Glutamatergic neuron (in vitro differentiated cells): ENCODE measurements at regions not wholly inside any gene's neighbourhood (a gene's known extent, or its start where the extent isn't known, plus 50 kb on each side); places are given as distances from the start of the nearest gene placed in this dataset.

Experiments
- DNase-seq: peaks from one replicate; pipeline ENCODE4 v3.0.0; 2022
- H3K27ac Mint-ChIP-seq: one replicate; pipeline ENCODE4 v1.8.0; 2020; ENCODE audit warnings: mild to moderate bottlenecking, mixed read lengths, inconsistent platforms; ENCODE audit not compliant: unreplicated experiment
- H3K27me3 Mint-ChIP-seq: one replicate; pipeline ENCODE4 v1.8.0; 2020; ENCODE audit warnings: mild to moderate bottlenecking, moderate library complexity, mixed read lengths, inconsistent platforms; ENCODE audit not compliant: unreplicated experiment
- H3K36me3 Mint-ChIP-seq: one replicate; pipeline ENCODE4 v1.8.0; 2020; ENCODE audit warnings: mild to moderate bottlenecking, mixed read lengths, inconsistent platforms; ENCODE audit not compliant: unreplicated experiment
- H3K4me1 Mint-ChIP-seq: one replicate; pipeline ENCODE4 v1.8.0; 2020; ENCODE audit warnings: mild to moderate bottlenecking, low read depth, mixed read lengths, inconsistent platforms; ENCODE audit not compliant: unreplicated experiment
- H3K4me3 Mint-ChIP-seq: one replicate; pipeline ENCODE4 v1.8.0; 2020; ENCODE audit warnings: mild to moderate bottlenecking, mixed read lengths, inconsistent platforms; ENCODE audit not compliant: unreplicated experiment
- H3K9me3 Mint-ChIP-seq: one replicate; pipeline ENCODE4 v1.8.0; 2020; ENCODE audit warnings: mild to moderate bottlenecking, moderate library complexity, mixed read lengths, inconsistent platforms; ENCODE audit not compliant: unreplicated experiment
- TF ChIP-seq, protein P1 (sequence below): fragments of 200-600 bp; sonication (generic); IDR thresholded peaks from one replicate; pipeline ENCODE4 v1.5.0; 2021; ENCODE audit not compliant: partially characterized antibody, unreplicated experiment

DNA sequence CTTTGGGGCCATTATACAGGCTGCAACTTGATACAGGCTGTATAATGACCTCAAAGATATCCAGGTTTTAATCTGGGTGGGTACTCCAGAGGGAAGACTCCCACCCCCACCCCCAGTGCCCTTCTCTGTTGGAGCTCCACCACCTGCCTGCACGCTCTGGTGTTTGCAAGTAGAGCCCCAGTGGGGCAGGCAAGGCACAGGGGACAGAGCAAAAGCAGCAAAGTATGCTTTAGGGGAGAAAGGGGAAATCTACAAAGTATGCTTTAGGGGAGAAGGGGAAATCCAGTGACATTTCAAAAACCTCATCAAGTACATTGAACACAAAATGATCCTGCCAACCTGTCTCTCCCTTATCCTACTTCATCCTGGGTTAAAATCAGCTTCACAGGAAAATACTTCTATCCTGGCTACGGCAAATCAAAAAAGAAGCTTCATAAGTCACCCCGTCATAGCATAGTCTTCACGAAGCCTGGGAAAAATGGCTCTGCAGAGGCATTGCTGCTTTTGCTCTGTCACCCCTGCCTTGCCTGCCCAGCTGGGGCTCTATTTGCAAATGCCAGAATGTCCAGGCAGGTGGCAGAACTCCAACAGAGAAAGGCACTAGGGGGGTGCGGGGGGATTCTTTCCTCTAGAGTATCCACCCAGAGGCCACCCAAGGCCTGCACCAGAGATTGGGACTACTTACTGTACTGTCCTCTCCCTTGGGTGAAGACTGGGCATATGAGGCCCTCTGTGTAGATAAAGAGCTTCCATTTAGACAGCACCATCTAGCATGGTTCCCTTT lies 60.9 kb upstream of the ATP11B start:
- no peak overlapping the region for H3K27ac Mint-ChIP-seq
- no peaks in the 10 kb centered on the region for H3K27me3 Mint-ChIP-seq
- peaks cover 4% of the 10 kb centered on the region for H3K9me3 Mint-ChIP-seq
- H3K4me3 Mint-ChIP-seq, result no peak overlapping the region
- no peak for DNase-seq
- H3K36me3 Mint-ChIP-seq, result no peaks in the 10 kb centered on the region
- TF ChIP-seq, protein P1, sequence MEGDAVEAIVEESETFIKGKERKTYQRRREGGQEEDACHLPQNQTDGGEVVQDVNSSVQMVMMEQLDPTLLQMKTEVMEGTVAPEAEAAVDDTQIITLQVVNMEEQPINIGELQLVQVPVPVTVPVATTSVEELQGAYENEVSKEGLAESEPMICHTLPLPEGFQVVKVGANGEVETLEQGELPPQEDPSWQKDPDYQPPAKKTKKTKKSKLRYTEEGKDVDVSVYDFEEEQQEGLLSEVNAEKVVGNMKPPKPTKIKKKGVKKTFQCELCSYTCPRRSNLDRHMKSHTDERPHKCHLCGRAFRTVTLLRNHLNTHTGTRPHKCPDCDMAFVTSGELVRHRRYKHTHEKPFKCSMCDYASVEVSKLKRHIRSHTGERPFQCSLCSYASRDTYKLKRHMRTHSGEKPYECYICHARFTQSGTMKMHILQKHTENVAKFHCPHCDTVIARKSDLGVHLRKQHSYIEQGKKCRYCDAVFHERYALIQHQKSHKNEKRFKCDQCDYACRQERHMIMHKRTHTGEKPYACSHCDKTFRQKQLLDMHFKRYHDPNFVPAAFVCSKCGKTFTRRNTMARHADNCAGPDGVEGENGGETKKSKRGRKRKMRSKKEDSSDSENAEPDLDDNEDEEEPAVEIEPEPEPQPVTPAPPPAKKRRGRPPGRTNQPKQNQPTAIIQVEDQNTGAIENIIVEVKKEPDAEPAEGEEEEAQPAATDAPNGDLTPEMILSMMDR, result no peak
- H3K4me1 Mint-ChIP-seq, result no peaks in the 10 kb centered on the region

DNA sequence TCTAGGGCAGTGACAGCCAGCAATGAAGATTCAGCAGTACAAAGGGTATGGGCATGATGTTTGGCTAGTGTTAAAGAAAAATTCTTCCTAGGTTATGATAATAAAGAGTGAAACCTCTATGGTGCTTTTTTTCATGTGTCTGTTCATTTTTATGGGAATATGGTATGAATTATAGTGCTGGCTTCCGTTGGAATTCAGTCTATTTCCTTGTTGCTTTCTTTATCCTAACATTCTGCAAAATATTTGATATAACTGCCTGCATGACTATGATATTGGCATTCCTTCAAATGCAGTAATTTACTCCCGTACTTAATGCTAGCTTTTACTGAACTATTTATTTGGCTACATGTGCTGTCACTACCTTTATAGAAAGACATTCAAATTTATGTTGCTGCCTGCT lies 57.6 kb upstream of the ATP11B start:
- Mint-ChIP-seq H3K4me1 (peaks cover 16% of the 10 kb centered on the region), H3K9me3 (no peaks in the 10 kb centered on the region), H3K27me3 (no peaks in the 10 kb centered on the region), H3K27ac (no peak overlapping the region), H3K4me3 (no peak overlapping the region), H3K36me3 (no peaks in the 10 kb centered on the region)
- DNase-seq, result no peak
- TF ChIP-seq, protein P1, result no peak

DNA sequence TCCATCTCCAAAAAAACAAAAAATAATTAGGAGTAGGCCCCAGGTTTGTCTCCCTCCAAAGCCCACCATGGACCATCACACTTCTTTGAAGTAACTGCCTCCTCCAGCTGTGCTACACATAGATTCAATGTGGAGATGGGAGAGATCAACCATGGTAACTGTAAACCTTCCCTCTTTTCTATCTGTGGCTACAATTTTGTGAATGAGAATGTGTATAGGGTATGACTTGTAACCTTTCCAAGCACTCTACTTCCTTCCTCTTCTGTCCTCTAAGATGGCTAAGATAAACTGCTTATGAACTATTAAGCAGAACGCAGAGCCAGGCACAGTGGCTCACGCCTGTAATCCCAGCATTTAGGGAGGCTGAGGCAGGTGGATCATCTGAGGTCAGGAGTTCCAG lies 55.5 kb upstream of the ATP11B start:
- TF ChIP-seq, protein P1, result no peak
- Mint-ChIP-seq H3K27me3 (no peaks in the 10 kb centered on the region), H3K27ac (no peak overlapping the region), H3K9me3 (no peaks in the 10 kb centered on the region), H3K4me3 (no peak overlapping the region), H3K36me3 (no peaks in the 10 kb centered on the region), H3K4me1 (peaks cover 19% of the 10 kb centered on the region)
- DNase-seq, result no peak

DNA sequence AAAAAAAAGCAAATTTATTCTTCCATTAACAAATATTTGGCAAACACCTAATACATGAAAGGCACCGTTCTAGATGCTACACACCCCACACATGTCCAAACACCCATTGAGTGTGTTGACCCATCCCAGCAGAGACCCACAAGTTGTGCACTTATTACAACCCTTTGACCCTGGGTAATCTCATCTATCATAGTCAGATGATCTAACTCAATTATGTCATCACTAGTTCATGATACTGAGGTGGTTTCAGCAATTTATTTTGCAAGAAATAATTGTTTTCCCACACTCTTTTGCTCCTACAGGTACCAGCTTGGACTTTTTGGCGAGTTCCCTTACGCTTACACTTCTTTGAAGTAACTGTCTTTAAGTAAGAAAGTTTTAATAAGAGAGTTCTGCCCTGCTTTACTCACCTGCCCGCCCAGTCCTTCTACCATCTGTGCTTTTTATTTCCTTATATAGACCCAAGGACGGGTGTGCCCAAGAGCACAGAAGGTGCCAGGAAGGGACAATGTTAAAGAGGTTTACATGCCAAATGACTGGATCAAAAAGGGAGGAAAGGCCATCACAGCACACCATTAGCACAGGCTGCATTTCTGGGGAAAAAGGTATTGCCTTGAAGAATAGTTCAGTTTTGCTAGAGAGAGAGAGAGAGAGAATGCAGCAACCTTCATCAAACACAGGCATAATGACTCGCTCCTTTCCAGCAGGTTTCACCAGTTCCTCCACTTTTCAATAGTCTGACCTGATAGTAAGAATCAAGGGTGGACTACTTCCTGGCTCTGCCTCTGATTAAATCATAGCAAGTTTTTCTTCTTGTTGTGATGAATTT lies 54.5 kb upstream of the ATP11B start:
- DNase-seq, result no peak
- H3K27ac Mint-ChIP-seq, result peak overlapping the region; percentile 9
- H3K36me3 Mint-ChIP-seq, result no peaks in the 10 kb centered on the region
- H3K9me3 Mint-ChIP-seq, result no peaks in the 10 kb centered on the region
- H3K4me3 Mint-ChIP-seq, result no peak overlapping the region
- TF ChIP-seq, protein P1, result no peak
- H3K27me3 Mint-ChIP-seq, result no peaks in the 10 kb centered on the region
- H3K4me1 Mint-ChIP-seq, result peaks cover 22% of the 10 kb centered on the region

- H3K9me3 Mint-ChIP-seq, result no peaks in the 10 kb centered on the region
- peaks cover 22% of the 10 kb centered on the region for H3K4me1 Mint-ChIP-seq
- no peaks in the 10 kb centered on the region for H3K27me3 Mint-ChIP-seq
- no peak for DNase-seq
- no peaks in the 10 kb centered on the region for H3K36me3 Mint-ChIP-seq
- H3K27ac Mint-ChIP-seq, result peak overlapping the region; percentile 17
- TF ChIP-seq, protein P1, result no peak
- H3K4me3 Mint-ChIP-seq, result peak overlapping the region; percentile 27
These were observed 53.7 kb upstream of the ATP11B start for GRCh38 chr3:182739619-182740018.
